AG09319 (cell line): ENCODE measurements at regions not wholly inside any gene's neighbourhood (a gene's known extent, or its start where the extent isn't known, plus 50 kb on each side); places are given as distances from the start of the nearest gene placed in this dataset.

ENCODE experiments used
- DNase-seq: peaks from one replicate; pipeline ENCODE4 v3.0.0-alpha.2; 2010; ENCODE audit warnings: low read depth; ENCODE audit errors: extremely low read depth
- TF ChIP-seq, protein P1 (sequence below): IDR thresholded peaks from 2 replicates; pipeline ENCODE4 v1.5.1; 2011; ENCODE audit warnings: low read depth, mild to moderate bottlenecking, inconsistent platforms, low read length, moderate library complexity

DNA sequence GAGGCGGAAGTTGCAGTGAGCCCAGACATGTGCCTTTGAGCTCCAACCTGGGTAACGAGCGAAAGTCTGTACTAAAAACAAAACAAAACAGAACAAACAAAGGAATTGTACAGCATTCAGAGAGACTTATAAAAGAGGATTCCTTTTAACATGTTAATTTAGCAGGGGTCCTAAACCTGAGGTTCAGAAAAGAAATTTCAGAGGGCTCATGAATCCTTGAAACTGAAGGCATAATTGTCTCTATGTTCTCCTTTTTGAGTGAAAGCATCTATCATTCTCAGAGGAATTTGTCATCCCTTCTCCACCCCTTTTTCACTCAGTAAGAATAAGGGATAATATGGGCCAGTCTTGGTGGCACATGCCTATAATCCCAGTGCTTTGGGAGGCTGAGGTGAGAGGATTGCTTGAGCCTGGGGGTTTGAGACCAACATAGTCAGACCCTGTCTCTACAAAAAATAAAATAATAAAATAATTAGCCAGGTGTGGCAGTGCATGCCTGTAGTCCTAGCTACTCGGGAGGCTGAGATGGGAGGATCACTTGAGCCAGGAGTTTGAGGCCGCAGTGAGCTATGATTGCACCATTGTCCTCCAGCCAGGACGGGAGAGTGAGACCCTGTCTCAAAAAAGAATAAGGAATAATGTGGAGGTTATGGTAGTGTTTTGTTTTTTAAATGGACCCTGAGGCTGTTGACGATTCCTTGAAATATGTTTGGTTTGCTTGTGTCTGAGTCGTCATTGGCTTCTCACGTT is 309.1 kb upstream of the C2CD4B start:
- TF ChIP-seq, protein P1, sequence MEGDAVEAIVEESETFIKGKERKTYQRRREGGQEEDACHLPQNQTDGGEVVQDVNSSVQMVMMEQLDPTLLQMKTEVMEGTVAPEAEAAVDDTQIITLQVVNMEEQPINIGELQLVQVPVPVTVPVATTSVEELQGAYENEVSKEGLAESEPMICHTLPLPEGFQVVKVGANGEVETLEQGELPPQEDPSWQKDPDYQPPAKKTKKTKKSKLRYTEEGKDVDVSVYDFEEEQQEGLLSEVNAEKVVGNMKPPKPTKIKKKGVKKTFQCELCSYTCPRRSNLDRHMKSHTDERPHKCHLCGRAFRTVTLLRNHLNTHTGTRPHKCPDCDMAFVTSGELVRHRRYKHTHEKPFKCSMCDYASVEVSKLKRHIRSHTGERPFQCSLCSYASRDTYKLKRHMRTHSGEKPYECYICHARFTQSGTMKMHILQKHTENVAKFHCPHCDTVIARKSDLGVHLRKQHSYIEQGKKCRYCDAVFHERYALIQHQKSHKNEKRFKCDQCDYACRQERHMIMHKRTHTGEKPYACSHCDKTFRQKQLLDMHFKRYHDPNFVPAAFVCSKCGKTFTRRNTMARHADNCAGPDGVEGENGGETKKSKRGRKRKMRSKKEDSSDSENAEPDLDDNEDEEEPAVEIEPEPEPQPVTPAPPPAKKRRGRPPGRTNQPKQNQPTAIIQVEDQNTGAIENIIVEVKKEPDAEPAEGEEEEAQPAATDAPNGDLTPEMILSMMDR: no peak
- DNase-seq: no peak

DNA sequence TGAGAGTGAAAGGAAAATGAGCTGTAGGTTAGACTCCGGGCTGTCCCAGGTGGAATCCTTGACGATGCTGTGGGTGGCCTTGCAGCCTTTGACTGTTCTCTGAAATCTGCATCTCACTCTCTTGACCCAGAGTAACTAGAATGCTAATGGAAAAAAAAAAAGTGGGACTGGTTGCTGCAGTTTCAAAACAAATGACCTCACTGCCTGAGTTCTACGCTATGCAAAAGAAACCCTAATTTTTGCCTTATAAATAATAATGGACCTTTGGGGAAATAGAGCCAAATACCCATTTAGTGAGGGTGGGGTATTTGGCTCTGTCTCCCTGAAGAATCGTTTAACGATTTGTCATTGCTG is 309.7 kb upstream of the C2CD4B start:
- no peak for DNase-seq
- TF ChIP-seq, protein P1: no peak

DNA sequence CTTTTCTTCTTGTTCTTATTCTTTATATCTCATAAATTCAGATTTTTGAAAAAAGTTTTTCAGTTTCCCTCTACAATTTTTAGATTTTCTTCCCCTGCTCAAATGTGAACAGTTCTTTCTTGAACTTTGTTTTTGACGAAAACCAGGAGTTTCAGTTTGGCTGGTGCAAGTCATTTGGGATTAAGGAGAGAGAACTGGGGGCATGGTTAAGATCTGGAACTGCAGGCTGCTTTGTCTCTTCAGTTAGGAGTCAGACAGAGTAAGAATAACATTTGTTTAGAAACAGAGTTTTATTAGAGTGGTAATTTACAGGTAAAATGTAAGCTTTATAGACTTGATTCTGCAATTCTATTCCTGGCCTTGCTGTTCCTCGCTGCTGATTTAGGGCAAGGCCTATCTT is 310.5 kb upstream of the C2CD4B start:
- no peak for DNase-seq
- TF ChIP-seq, protein P1: no peak

DNA sequence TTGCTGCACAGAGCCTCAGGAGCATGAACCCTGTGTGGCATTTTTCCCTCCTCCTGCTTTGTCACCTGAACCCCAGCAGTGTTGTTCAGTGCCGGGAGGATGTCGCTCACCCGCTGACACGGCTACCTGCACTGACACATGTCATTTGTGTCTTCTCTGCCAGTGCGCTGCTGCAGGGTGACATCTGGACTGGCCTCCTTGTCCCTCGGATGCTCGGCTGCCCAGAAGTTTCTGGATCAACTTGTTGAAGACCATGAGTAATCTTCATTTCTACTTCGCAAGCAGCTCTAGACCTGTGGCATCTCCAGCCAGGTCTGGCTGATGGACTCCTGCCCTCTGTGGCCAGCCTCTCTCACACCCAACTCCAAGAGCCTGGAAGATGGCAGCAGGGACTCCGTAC is 311.1 kb upstream of the C2CD4B start:
- TF ChIP-seq, protein P1: no peak
- no peak for DNase-seq

DNA sequence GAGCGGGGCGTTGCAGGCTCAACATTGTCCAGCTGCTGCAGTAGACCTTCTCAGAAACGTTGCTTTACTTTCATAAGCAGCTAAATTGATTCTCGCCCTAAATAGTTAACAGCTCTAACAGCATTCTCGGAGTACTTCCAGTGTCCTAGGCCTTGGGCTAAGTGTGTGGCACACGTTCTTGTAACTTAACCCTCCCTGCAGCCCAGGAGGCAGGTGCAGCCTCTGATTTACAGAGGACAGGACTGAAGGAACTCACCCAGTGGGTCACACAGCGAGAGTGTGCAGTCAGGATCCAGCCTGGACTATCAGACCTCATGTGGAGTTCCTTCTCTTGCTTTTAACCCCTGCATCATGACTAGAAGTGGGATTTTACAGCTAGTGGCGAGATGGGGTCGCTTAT is 312.8 kb upstream of the C2CD4B start:
- DNase-seq: no peak

DNA sequence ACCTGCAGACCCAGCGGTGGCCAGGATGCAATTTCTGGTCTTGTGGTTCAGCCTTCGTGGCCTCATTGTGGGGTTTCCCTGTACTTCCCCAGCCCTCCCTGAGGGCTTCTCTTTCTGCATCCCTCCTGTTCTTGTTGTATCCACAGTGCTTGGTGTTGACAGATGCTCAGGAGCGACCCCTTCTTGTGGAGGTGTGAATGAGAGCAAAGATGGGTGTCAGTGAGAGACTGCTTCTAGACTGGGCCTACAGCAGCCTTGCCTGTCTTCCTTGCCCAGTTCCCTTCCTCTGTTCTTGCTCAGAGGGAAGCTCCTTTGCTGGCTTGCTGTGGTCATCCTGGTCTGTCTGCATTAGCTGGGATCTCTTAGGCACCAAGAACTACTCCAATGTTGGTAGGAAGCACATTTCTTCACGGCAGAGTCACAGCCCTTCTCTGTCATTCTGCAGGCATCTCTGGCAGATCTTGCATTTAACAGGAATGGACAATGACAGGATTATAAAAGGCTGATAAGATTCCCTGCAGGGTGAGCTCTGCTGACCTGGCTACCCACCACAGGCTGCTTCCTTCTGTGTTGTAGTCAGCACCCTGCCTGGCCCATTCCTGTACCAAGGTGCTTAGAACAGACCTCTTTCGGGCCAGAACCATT is 317.8 kb upstream of the C2CD4B start:
- no peak for DNase-seq
- TF ChIP-seq, protein P1: no peak

More for the DNA sequence above, 312.8 kb upstream of the C2CD4B start:
- TF ChIP-seq, protein P1: no peak

DNA sequence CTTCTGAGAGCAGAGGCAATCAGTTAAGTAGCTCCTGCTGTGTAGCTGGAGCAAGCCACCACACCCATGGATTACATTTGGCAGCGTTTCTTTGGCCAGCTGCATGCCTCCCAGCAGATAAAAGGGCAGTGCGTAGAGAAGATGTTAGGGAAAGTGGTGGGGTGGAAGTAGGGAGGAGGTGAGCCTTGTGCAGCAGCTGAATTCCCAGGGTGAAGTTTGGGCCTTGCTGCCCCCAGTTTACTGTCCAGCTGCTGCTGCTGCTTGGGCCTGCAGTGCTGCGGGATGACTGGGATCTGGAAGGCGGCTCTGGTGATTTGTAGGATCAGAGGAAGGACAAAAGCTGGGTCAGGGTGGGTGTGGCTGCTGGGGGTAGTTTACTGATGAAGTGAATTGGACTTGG is 318.7 kb upstream of the C2CD4B start:
- TF ChIP-seq, protein P1: no peak
- no peak for DNase-seq
